Fibroblast of peridontal ligament (primary cell): ENCODE measurements at regions not wholly inside any gene's neighbourhood (a gene's known extent, or its start where the extent isn't known, plus 50 kb on each side); places are given as distances from the start of the nearest gene placed in this dataset.

Source experiments
- DNase-seq: peaks from one replicate; pipeline ENCODE4 v3.0.0-alpha.2; 2010; ENCODE audit errors: extremely low read depth

GRCh38 chr2:180144338-180144813 lies 137.3 kb upstream of the CWC22 start:
- DNase-seq = no peak

GRCh38 chr2:180143633-180144337 lies 136.7 kb upstream of the CWC22 start:
- DNase-seq = no peak

DNA sequence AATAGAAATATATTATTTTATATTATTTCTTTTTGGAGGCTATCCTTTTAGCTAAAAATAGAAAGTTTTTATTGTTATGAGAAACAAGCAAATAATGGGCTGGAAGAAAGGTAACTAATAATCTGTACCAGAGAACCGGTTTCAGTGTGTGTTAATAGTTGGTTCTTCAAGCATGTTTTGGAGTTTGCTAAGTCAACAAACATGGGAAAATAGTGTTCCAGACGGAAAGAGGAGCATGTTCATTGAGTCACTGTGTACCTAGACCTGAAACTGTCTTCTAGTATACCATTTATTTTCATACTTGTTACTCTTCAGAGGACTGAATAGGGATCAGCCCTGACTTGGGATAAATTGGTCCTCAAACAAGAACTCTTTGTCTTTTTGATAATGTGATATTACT lies 134.5 kb upstream of the CWC22 start:
- no peak for DNase-seq

GRCh38 chr2:180133736-180134135 lies 126.6 kb upstream of the CWC22 start:
- no peak for DNase-seq

GRCh38 chr2:180130403-180130802 lies 123.3 kb upstream of the CWC22 start:
- DNase-seq = peak; percentile 31

DNA sequence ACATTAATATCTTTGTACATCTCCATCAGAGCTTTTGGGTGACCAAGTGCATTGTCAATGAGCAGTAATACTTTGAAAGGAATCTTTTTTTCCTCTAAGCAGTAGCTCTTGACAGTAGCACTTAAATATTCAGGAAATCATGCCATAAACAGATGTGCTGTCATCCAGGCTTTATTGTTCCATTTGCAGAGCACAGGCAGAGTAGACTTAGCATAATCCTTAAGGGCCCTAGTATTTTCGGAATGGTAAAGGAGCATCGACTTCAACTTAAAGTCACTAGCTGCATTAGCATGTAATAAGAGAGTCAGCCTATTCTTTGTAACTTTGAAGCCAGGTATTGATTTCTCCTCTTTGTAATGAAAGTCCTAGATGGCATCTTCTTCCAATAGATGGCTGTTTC lies 121.8 kb upstream of the CWC22 start:
- DNase-seq = no peak

GRCh38 chr2:180125245-180125962 lies 118.3 kb upstream of the CWC22 start:
- DNase-seq = peak; percentile 98

DNA sequence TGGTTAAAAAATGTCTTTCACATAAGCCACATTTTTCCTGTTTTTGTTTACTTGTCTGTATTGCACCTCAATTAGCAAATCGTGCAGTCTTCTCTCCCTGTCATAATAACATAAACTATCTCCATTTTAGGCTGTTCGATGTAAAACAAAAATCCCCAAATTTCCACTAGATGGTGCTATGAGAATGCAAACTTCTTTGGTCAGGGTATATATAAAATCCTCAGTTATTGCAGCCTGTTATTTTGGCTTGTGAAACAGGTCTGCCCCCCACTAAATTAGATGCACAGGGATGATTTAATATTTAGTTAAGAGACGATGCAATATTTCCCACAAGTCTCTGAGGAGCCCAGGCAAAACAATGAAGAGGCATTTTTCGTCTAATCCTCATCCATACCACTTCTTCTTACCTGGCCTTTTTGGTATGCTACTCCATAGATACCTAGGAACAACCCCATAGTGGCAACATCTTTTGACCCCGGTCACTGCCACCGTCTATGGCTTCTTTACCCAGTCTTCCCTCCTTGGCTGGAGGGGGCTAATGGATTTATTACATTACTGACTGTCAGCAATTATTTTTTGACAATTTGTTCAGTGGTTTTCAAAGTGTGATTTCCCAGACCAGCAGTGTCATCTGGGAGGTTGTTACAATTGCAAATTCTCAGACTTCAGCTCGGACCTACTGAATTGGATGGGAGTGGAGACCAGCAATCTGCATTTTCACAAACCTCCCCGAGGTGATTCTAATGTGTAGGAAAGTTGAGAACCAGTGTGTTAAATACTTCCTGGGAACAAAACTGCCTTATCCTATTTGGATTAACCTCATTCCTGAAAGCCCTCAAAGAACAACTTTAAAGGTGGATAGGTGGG lies 117.4 kb upstream of the CWC22 start:
- peak; percentile 88 for DNase-seq

DNA sequence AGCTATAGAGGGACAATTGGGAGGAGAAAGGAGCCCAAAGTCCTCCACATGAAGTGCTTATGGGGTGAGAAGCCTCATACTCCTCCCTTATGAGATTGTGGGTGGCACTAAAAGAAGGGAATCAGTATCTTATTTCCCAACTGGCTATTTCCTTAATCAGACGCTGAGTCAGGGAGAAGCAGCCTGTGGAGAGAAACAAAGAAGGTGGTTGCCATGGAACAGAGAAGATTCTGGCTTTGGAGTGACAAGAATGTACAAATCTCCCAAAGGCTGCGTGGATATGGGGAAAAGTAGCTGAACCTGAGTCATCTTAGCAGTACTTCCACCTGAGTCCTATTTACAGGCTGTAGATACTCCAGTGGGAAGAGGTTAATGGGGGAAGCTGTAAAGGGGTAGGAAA lies 115.8 kb upstream of the CWC22 start:
- DNase-seq = peak; percentile 68

DNA sequence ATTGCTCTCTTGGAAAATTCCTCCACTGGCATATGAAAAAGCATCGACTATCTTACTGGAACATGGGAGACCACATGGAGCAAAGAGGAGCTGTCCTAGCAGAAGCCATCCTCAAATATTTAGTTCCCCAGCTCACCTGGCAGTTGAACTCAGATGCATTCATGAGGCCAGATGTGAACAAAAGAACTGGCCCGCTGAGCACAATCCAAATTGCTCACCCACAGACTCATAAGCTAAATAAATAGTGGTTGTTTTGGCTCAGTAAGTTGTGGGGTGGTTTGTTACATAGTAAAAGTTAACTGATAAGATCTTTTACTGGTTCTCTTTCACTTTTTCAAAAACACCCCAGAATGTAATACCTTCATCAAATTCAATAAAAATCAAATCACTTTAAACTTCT lies 108.6 kb upstream of the CWC22 start:
- peak; percentile 40 for DNase-seq

DNA sequence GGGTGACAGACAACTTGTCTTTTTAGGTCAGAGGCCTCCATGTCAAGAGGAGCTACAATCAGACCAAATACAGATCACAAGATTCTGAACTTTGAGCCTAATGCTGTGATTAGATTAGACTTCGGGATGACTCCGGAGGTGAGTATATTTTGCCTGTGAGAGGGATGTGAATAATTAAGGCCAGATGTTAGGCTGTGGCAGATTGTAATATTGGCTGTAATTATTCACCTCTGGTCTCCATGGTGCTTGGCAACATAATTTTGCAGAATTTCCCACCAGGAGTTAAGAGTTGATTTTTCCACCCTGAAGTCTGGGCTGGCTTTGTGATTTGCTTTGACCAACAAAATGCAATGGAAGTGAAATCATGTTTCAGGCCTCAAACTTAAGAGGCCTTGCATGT lies 108.2 kb upstream of the CWC22 start:
- DNase-seq = no peak

DNA sequence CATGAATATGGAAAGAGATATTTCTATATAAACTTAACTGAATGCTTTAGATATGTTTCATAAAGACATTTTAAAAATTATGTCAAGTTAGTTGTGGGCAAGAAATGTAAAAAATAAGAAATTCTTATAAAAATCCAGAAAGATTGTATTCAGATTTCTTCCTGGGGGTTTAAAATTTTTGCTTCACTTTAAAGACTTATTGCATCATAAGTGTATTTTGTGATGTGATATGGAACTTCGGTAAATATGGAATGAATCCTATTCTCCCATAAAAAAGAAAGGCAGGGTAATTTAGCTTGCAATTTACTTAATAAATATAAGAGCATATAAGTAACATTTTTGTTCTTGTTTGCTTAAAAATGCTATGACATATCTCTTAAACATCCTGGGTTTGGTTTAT lies 104.8 kb upstream of the CWC22 start:
- DNase-seq = no peak

DNA sequence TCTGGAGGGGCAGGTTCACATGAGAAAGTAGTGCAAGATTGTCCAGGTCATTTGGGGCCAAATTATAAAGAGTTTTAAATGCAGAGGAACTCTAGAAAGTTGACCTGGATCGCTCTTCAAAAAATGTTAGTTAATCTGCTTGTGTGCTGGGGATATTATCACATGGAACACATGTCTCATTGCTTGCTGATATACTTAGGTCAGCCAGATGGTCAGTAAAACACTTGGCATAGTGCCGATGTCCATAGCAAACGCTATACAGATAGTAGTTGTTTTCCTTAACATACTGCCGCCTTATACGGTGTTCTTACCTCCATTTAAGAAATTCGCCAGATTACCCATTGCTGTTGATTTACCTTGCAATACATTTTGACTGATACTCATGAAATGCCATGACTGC lies 103.4 kb upstream of the CWC22 start:
- no peak for DNase-seq

DNA sequence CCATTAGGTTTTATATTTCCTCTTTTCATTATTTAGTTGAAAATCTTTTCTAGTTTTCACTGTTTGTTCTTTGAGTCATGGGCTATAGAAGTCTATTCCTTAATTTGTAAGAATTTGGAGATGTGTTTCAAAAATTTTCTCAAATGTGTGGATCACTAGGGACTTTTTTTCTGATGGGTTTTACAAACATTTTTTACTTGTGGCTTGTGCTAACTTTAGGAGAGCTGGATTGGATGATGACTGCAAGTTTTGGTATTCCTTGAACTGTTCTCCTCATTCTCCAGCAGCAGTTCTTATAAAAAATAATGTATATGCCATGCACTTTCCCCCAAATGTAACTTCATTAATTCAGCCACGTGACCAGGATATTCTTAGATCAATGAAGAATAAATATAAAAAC lies 94.7 kb upstream of the CWC22 start:
- peak; percentile 72 for DNase-seq

DNA sequence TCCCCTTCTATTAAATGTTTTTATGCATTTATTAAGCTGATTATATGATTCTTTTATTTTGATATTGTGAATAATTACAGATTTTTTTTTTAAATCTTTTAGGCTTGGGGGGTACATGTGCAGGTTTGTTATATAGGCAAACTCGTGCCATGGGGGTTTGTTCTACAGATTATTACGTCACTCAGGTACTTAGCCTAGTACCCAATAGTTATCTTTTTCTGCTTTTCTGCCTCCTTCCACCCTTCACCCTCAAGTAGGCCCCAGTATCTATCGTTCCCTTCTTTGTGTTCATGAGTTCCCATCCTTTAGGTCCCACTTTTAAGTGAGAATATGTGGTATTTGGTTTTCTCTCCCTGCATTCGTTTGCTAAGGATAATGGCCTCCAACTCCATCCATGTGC lies 92.2 kb upstream of the CWC22 start:
- DNase-seq = no peak

GRCh38 chr2:180085144-180085543 lies 78.0 kb upstream of the CWC22 start:
- DNase-seq = no peak

DNA sequence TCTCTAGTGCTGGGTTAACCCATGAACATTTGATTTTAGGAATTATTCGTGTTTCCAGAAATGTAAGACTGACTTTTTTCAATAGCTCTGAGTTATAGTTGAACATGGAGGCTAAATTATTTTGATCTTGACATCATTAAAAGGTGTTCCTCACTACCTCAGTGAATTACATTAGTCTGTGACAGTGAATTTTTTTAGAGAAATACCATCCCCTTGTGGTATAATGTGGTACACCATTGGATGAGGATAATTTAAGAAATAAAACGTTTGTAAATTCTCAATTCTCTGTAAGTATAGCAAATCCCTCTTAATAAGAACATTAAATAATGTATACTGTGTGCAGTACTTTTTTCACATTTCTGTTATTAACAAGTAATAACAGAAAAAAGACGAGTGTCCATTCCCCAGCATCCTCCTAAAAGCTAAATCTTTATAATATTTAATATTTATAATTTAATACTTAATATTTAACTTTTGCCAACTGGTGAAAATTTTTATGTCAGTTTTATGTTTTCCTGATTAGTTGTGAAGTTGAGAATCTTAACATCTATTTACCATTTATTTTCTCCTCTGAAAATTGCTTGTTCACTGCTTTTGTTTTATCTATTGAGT lies 70.3 kb upstream of the CWC22 start:
- DNase-seq = peak; percentile 70

GRCh38 chr2:180075870-180076269 lies 68.8 kb upstream of the CWC22 start:
- no peak for DNase-seq

DNA sequence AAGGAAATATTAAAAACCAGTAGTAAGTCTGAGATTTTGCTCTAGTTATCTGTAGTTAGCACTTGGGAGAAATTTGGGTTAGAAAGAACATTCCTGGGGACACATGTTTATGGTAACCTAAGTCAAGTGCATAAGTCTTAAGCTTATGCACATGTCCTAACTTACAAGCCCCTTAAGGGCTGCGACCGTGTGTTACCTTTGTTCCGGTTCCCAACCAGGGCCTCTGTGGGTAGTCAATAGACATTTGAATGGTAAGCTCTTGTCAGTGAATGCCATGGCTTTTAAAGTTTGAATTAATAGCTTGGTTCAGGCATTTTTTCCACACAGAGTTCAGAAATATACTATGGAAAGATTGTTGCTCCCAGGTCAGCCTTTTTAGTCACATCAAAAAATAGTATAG lies 64.7 kb upstream of the CWC22 start:
- DNase-seq = no peak

GRCh38 chr2:180063494-180064092 lies 56.5 kb upstream of the CWC22 start:
- DNase-seq = no peak

DNA sequence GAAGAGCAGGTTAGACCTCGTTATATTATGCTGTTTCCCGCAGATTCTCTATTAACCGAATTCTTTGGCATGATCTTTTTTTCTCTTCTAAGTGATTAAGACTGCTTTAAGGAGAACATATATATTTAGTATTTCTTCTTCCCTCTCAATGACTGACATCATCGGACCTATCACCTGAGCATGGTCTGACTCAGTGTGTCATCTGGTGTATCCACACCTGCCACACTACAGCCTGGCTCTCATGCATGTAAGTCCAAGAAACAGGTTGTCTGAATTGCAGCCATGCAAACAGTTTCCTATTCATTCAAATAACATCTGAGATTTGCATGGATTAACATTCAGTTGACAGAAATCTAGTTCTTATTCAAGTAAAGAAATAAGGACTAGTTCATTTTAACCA lies 55.1 kb upstream of the CWC22 start:
- no peak for DNase-seq

GRCh38 chr2:180061546-180061945 lies 54.4 kb upstream of the CWC22 start:
- DNase-seq = no peak
